SK-N-SH (cell line): ENCODE measurements at regions not wholly inside any gene's neighbourhood (a gene's known extent, or its start where the extent isn't known, plus 50 kb on each side); places are given as distances from the start of the nearest gene placed in this dataset.

Experiments used
- CTCF ChIA-PET: fragments of 300-600, 350-600 bp; formaldehyde crosslinking; extraction: SDS; loops from one replicate; lab custom pipeline; 2021; lab: Yijun Ruan, JAX
- POLR2A ChIA-PET: fragments of 350-600 bp; sonication (Branson Sonifier 250); formaldehyde crosslinking; extraction: SDS; loops from one replicate; lab custom pipeline; 2020; ENCODE audit warnings: antibody characterized with exemption, inconsistent platforms; lab: Yijun Ruan, JAX
- DNase-seq: peaks from one replicate; pipeline ENCODE4 v3.0.0; 2012
- H2AFZ ChIP-seq: fragments of 200-600 bp; sonication (generic); 2 replicates; pipeline ENCODE4 v1.8.1; 2016; ENCODE audit warnings: antibody characterized with exemption, mild to moderate bottlenecking, low read depth
- H3F3A ChIP-seq: fragments of 200-600 bp; sonication (generic); replicated peaks from 2 replicates; pipeline ENCODE3; 2016; ENCODE audit warnings: antibody characterized with exemption, mild to moderate bottlenecking; ENCODE audit not compliant: insufficient read depth
- H3K27ac ChIP-seq, 2 experiments: fragments of 200-500 bp in 1 of 2; fragments of 200-600 bp in 1 of 2; sonication (Bioruptor generic) in 1 of 2; sonication (generic), shearing (Covaris generic) in 1 of 2; 2 replicates each; pipeline versions ENCODE4 v1.5.1 to v1.6.1; 2014 to 2016; ENCODE audit warnings: low read depth in 2 of 2, inconsistent platforms in 1 of 2, low read length in 1 of 2, mild to moderate bottlenecking in 1 of 2, mixed read lengths in 1 of 2
- H3K27me3 ChIP-seq: fragments of 200-600 bp; sonication (generic), shearing (Covaris generic); 2 replicates; pipeline ENCODE4 v1.6.1; 2016; ENCODE audit warnings: mixed run types; ENCODE audit not compliant: insufficient read depth
- H3K36me3 ChIP-seq, 2 experiments: fragments of 200-500 bp in 1 of 2; fragments of 200-600 bp in 1 of 2; sonication (Bioruptor generic) in 1 of 2; sonication (generic) in 1 of 2; replicated peaks in 1 of 2; 2 replicates each; pipeline versions ENCODE3 to v1.5.1; 2014 to 2016; ENCODE audit warnings: low read length in 1 of 2, mild to moderate bottlenecking in 1 of 2; ENCODE audit not compliant: insufficient read depth in 2 of 2, control insufficient read depth in 1 of 2
- H3K4me1 ChIP-seq, 2 experiments: fragments of 200-500 bp in 1 of 2; fragments of 200-600 bp in 1 of 2; sonication (Bioruptor generic) in 1 of 2; sonication (generic), shearing (Covaris generic) in 1 of 2; 2 replicates each; pipeline versions ENCODE4 v1.5.1 to v1.6.1; 2014 to 2016; ENCODE audit warnings: low read depth in 1 of 2, low read length in 1 of 2, mixed run types in 1 of 2; ENCODE audit not compliant: insufficient read depth in 2 of 2, control insufficient read depth in 1 of 2
- H3K4me2 ChIP-seq: fragments of 200-600 bp; sonication (generic), shearing (Covaris generic); 2 replicates; pipeline ENCODE4 v1.6.1; 2017; ENCODE audit warnings: mixed run types
- H3K4me3 ChIP-seq, 2 experiments: fragments of 200-500 bp in 1 of 2; fragments of 200-600 bp in 1 of 2; sonication (Bioruptor generic) in 1 of 2; sonication (generic), shearing (Covaris generic) in 1 of 2; 2 replicates each; pipeline versions ENCODE4 v1.5.1 to v1.8.1; 2014 to 2016; ENCODE audit warnings: low read depth in 2 of 2, inconsistent platforms in 1 of 2, low read length in 1 of 2, mild to moderate bottlenecking in 1 of 2, mixed read lengths in 1 of 2, moderate library complexity in 1 of 2
- H3K79me2 ChIP-seq: fragments of 200-600 bp; sonication (generic); 2 replicates; pipeline ENCODE4 v1.8.1; 2017; ENCODE audit warnings: mild to moderate bottlenecking; ENCODE audit not compliant: insufficient read depth
- H3K9ac ChIP-seq: fragments of 200-600 bp; sonication (generic); 2 replicates; pipeline ENCODE4 v1.6.1; 2017; ENCODE audit warnings: mixed run types
- H3K9me2 ChIP-seq: fragments of 200-600 bp; sonication (generic); 2 replicates; pipeline ENCODE4 v1.6.1; 2017; ENCODE audit warnings: mixed run types
- H3K9me3 ChIP-seq: fragments of 200-600 bp; sonication (generic); 2 replicates; pipeline ENCODE4 v1.6.1; 2017; ENCODE audit warnings: mixed run types, mild to moderate bottlenecking, moderate library complexity
- H4K20me1 ChIP-seq: fragments of 200-600 bp; sonication (generic); 2 replicates; pipeline ENCODE4 v1.6.1; 2017; ENCODE audit warnings: mild to moderate bottlenecking, mixed run types; ENCODE audit not compliant: insufficient read depth
- CHD2 ChIP-seq: fragments of 150-350 bp; IDR thresholded peaks from 2 replicates; pipeline ENCODE4 v1.6.1; 2018; ENCODE audit warnings: low read length; ENCODE audit not compliant: partially characterized antibody
- FOXM1 ChIP-seq: IDR thresholded peaks from 2 replicates; pipeline ENCODE4 v1.4.0; 2012; ENCODE audit warnings: low read depth, mild to moderate bottlenecking
- NRF1 ChIP-seq: IDR thresholded peaks from 2 replicates; pipeline ENCODE4 v1.6.1; 2012; ENCODE audit warnings: low read depth, mild to moderate bottlenecking, low read length
- SIN3A ChIP-seq: IDR thresholded peaks from 2 replicates; pipeline ENCODE4 v1.6.1; 2012; ENCODE audit warnings: low read depth, mild to moderate bottlenecking, low read length, moderate library complexity, borderline replicate concordance
- SMC3 ChIP-seq: IDR thresholded peaks from 2 replicates; pipeline ENCODE4 v1.6.1; 2012; ENCODE audit warnings: low read depth, low read length, improper control_type of control experiment
- TCF12 ChIP-seq: IDR thresholded peaks from 2 replicates; pipeline ENCODE4 v1.4.0; 2012
- USF2 ChIP-seq: fragments of 150-350 bp; IDR thresholded peaks from 2 replicates; pipeline ENCODE4 v1.6.1; 2017; ENCODE audit warnings: antibody characterized with exemption, low read length, low read depth, borderline replicate concordance
- WGBS: methylation state at CpG from one replicate; pipeline ENCODE4 v1.1.6; 2017; ENCODE audit warnings: low lambda C conversion rate; 5-methylcytosine and 5-hydroxymethylcytosine counted together
- TF ChIP-seq, protein P1 (sequence below): IDR thresholded peaks from 2 replicates; pipeline ENCODE4 v1.4.0; 2012; ENCODE audit warnings: low read depth, borderline replicate concordance

GRCh38 chr17:79316805-79317204 lies 242.2 kb downstream of the ENGASE start:
- no peaks in the 10 kb centered on the region for H3K9me3 ChIP-seq
- H3K36me3 ChIP-seq, result no peaks in the 10 kb centered on the region
- H3K27me3 ChIP-seq, result peaks cover 11% of the 10 kb centered on the region; the same call in 1 of the 2 replicates
- H3K4me2 ChIP-seq, result no peak overlapping the region
- no peak for TF ChIP-seq SMC3
- no peak for TF ChIP-seq FOXM1
- ChIA-PET CTCF (interaction anchor here (1.2 to 2.3 kb wide), 5 partner anchors 13 to 274 kb away, joined by 3 to 14 read pairs (median 3); no protein-coding TSS in a partner anchor), POLR2A (no interaction called here)
- WGBS, result 38% methylated on average over 6 of the region's 6 CpGs
- H3K9ac ChIP-seq, result no peak overlapping the region
- H3K9me2 ChIP-seq, result no peaks in the 10 kb centered on the region
- H3K27ac ChIP-seq, result no peak overlapping the region
- H3K79me2 ChIP-seq, result no peaks in the 10 kb centered on the region
- H3K4me3 ChIP-seq, result no peak overlapping the region
- no peak for DNase-seq
- no peaks in the 10 kb centered on the region; the same call in 1 of the 2 replicates for H4K20me1 ChIP-seq
- H2AFZ ChIP-seq, result no peak overlapping the region
- H3F3A ChIP-seq, result no peaks in the 10 kb centered on the region
- H3K4me1 ChIP-seq, result peaks cover 0 to 3% of the 10 kb centered on the region in 2 experiments; a peak in 1 of 4 replicates

DNA sequence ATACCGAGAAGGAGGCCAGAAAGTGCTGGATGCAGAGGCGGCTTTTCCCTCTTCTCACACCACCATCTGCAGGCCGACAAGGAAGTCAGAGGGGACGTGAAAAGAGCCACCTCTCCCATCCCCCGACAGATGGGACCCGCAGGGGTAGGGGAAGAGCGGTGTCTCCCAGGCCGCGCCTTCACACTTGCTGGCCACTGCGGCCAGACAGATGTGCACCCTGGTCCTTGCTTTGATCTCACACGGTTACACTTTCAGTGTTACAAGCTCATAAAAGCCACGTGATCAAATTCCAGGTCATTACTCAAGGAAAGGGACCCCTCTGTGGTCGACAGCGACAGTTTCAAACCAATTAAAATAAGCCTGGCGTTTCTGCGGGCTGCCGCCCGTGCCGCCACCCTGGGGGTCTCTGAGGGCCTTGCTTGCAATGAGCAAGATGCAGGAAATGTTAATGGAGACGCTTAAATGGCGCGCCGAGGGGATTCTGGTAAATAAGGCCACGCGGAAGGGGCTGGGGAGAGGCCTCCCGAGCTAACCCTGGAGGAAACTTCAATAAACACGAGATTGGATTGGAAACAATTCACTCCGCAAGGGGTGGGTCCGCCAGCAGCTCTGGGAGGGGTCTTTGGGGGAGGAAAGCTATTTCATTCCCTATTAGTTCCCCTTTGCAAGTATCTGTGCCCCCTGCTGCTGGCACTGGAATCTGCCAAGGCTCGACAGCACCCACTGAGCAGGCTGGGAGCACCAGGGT lies 240.9 kb downstream of the ENGASE start:
- TF ChIP-seq NRF1, result no peak
- TF ChIP-seq USF2, result no peak
- TF ChIP-seq, protein P1, sequence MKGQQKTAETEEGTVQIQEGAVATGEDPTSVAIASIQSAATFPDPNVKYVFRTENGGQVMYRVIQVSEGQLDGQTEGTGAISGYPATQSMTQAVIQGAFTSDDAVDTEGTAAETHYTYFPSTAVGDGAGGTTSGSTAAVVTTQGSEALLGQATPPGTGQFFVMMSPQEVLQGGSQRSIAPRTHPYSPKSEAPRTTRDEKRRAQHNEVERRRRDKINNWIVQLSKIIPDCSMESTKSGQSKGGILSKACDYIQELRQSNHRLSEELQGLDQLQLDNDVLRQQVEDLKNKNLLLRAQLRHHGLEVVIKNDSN, result no peak
- TF ChIP-seq TCF12, result no peak
- TF ChIP-seq SIN3A, result no peak
- TF ChIP-seq CHD2, result no peak
- TF ChIP-seq SMC3, result no peak
- Histone ChIP-seq H3K9me3 (no peaks in the 10 kb centered on the region), H3K27ac (no peak overlapping the region), H2AFZ (no peak overlapping the region), H4K20me1 (no peaks in the 10 kb centered on the region; the same call in 1 of the 2 replicates), H3K9me2 (no peaks in the 10 kb centered on the region), H3K27me3 (peaks cover 11% of the 10 kb centered on the region; the same call in 1 of the 2 replicates), H3K9ac (no peak overlapping the region), H3K4me2 (no peak overlapping the region), H3K79me2 (no peaks in the 10 kb centered on the region), H3F3A (no peaks in the 10 kb centered on the region), H3K4me1 (peaks cover 0 to 3% of the 10 kb centered on the region in 2 experiments; a peak in 1 of 4 replicates), H3K36me3 (no peaks in the 10 kb centered on the region), H3K4me3 (no peak overlapping the region)
- POLR2A ChIA-PET, result no interaction called here
- CTCF ChIA-PET, result interaction anchor here (0.5 to 1.5 kb wide), 7 partner anchors 9 to 273 kb away, joined by 3 to 4 read pairs (median 3); no protein-coding TSS in a partner anchor
- WGBS, result 61% methylated on average over 28 of the region's 30 CpGs
- no peak for DNase-seq
